ENCODE measurements at regions not wholly inside any gene's neighbourhood (a gene's known extent, or its start where the extent isn't known, plus 50 kb on each side); places are given as distances from the start of the nearest gene placed in this dataset.

- H3K27me3 Mint-ChIP-seq: no peaks in the 10 kb centered on the region
- peaks cover 43% of the 10 kb centered on the region for H3K4me1 Mint-ChIP-seq (ENCODE audit: low read depth)
- H3K4me3 Mint-ChIP-seq: peak overlapping the region; percentile 90
- peak overlapping the region; percentile 94 for H3K27ac Mint-ChIP-seq
- H3K36me3 Mint-ChIP-seq (ENCODE audit: low read depth): peaks cover 2% of the 10 kb centered on the region
- no peaks in the 10 kb centered on the region for H3K9me3 Mint-ChIP-seq
- DNase-seq: no peak
Measured at GRCh38 chr2:134119117-134119712, 134.7 kb upstream of the MGAT5 start.

- H3K4me1 Mint-ChIP-seq (ENCODE audit: low read depth): peaks cover 50% of the 10 kb centered on the region
- H3K27me3 Mint-ChIP-seq: no peaks in the 10 kb centered on the region
- peaks cover 2% of the 10 kb centered on the region for H3K36me3 Mint-ChIP-seq (ENCODE audit: low read depth)
- peak overlapping the region; percentile 94 for H3K27ac Mint-ChIP-seq
- peak; percentile 88 for DNase-seq
- no peaks in the 10 kb centered on the region for H3K9me3 Mint-ChIP-seq
- H3K4me3 Mint-ChIP-seq: peak overlapping the region; percentile 90
Measured at GRCh38 chr2:134119713-134120405, 134.0 kb upstream of the MGAT5 start.

DNA sequence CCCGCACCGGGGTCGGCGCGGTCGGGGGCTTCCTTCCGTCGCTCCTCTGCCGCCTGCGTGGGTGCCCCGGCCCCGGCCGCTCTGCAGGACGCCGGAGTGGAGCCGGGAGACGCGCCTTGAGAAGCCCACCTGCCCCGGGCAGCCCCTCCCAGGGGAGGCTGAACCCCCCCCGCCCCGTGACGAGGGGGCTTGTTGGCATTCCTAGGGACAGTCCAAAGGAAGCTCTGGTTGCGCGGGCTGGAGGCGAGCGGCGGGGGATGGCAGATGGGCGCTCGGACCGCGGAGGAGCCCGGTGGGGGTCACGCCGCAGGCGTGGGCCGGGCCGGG is 133.5 kb upstream of the MGAT5 start:
- H3K27me3 Mint-ChIP-seq: no peaks in the 10 kb centered on the region
- peaks cover 5% of the 10 kb centered on the region for H3K36me3 Mint-ChIP-seq (ENCODE audit: low read depth)
- DNase-seq: no peak
- H3K27ac Mint-ChIP-seq: no peak overlapping the region
- peak overlapping the region; percentile 78 for H3K4me3 Mint-ChIP-seq
- no peaks in the 10 kb centered on the region for H3K9me3 Mint-ChIP-seq
- H3K4me1 Mint-ChIP-seq (ENCODE audit: low read depth): peaks cover 55% of the 10 kb centered on the region

GRCh38 chr2:134120733-134121630 is 132.9 kb upstream of the MGAT5 start:
- Mint-ChIP-seq H3K27ac (peak overlapping the region; percentile 79), H3K36me3 (ENCODE audit: low read depth) (peaks cover 8% of the 10 kb centered on the region), H3K9me3 (no peaks in the 10 kb centered on the region), H3K27me3 (no peaks in the 10 kb centered on the region), H3K4me3 (peak overlapping the region; percentile 78), H3K4me1 (ENCODE audit: low read depth) (peaks cover 61% of the 10 kb centered on the region)
- peak; percentile 78 for DNase-seq

DNA sequence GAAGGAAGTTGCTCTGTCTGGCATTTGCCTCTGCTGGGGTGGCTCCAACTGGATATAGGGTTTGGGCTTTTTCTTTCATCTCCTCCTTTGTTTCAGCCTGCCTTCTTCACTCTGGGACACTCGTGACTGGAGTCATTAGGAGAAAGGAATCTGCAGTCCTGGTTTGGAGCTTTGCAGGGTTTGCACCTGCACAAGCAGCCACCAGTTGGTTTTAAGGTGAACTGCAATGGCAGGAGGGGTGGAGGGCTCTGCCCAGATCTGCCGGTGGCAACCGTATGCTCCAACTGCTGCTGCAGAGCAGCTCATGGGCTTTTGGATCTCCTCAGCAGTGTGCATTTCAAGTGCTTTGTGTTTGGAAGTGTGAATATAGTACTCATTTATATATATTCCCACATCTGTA is 131.3 kb upstream of the MGAT5 start:
- no peak overlapping the region for H3K27ac Mint-ChIP-seq

DNA sequence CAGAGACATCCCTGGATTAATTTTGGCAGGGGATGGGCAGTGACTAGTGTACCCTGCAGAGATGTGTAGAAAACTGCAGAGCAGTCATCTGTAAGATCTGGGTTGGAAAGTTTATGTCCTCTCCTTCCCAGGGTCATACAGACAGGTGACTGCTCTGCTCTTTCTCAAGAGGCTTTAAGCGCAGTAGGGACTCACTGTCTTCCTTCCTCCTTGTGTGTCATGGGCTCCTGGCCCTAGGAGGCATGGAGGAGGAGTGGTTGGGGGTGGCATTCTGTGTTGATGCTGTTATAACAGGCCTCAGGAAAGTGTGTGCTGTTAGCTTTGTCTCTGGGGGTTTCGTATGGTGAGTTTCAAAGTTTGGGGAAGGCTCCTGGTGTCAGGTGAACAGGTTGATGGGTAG is 130.5 kb upstream of the MGAT5 start:
- no peaks in the 10 kb centered on the region for H3K27me3 Mint-ChIP-seq
- DNase-seq: no peak
- H3K27ac Mint-ChIP-seq: no peak overlapping the region

More for the DNA sequence above, 131.3 kb upstream of the MGAT5 start:
- Mint-ChIP-seq H3K9me3 (no peaks in the 10 kb centered on the region), H3K4me1 (ENCODE audit: low read depth) (peaks cover 77% of the 10 kb centered on the region), H3K4me3 (peak overlapping the region; percentile 78), H3K36me3 (ENCODE audit: low read depth) (peaks cover 11% of the 10 kb centered on the region), H3K27me3 (no peaks in the 10 kb centered on the region)
- DNase-seq: no peak

GRCh38 chr2:134124047-134124753 is 129.7 kb upstream of the MGAT5 start:
- Mint-ChIP-seq H3K27me3 (no peaks in the 10 kb centered on the region), H3K4me3 (no peak overlapping the region), H3K9me3 (no peaks in the 10 kb centered on the region), H3K36me3 (ENCODE audit: low read depth) (peaks cover 11% of the 10 kb centered on the region), H3K4me1 (ENCODE audit: low read depth) (peaks cover 82% of the 10 kb centered on the region), H3K27ac (no peak overlapping the region)
- DNase-seq: no peak

More for the DNA sequence above, 130.5 kb upstream of the MGAT5 start:
- H3K4me3 Mint-ChIP-seq: no peak overlapping the region
- H3K4me1 Mint-ChIP-seq (ENCODE audit: low read depth): peaks cover 84% of the 10 kb centered on the region
- peaks cover 11% of the 10 kb centered on the region for H3K36me3 Mint-ChIP-seq (ENCODE audit: low read depth)
- no peaks in the 10 kb centered on the region for H3K9me3 Mint-ChIP-seq

DNA sequence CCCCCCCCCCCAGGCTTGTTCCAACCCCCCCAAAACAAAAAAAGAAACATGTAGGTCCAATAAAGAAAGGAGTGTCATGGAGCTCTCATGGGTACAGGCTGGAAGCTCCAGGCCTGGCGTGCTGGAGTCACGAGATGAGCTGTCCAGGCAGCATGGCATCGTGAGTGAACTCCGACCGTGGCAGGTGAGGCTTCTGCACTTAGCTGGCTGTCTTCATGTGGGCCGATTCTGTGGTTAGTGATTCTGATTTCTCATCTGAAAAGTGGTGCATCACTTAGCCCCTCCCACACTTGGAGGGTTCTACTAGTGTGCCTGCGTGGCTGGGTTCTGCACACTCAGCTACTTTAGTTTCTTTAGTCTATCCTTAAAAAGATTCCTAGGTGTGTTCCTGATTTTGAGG is 126.4 kb upstream of the MGAT5 start:
- no peaks in the 10 kb centered on the region for H3K9me3 Mint-ChIP-seq
- peak overlapping the region; percentile 74 for H3K27ac Mint-ChIP-seq
- peak overlapping the region; percentile 21 for H3K4me3 Mint-ChIP-seq
- peaks cover 84% of the 10 kb centered on the region for H3K4me1 Mint-ChIP-seq (ENCODE audit: low read depth)
- peak; percentile 72 for DNase-seq
- H3K36me3 Mint-ChIP-seq (ENCODE audit: low read depth): peaks cover 32% of the 10 kb centered on the region
- H3K27me3 Mint-ChIP-seq: no peaks in the 10 kb centered on the region

DNA sequence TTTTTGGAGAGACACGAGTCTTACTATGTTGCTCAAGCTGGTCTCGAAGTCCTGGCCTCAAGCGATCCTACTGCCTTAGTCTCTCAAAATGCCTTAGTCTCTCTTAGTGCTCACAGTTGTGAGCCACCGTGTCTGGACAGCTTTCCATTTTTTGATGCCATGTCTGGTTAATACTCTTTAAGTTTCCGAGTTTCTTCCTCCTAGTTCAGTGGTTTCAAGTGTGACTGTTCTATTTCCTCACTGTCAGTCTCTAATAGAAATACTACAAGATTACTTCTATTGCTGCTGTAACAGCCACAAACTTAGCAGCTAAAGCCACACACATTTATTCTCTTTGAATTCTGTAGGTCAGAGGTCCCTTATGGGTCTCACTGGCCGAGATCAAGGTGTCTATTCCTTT is 125.1 kb upstream of the MGAT5 start:
- Mint-ChIP-seq H3K27ac (no peak overlapping the region), H3K27me3 (no peaks in the 10 kb centered on the region), H3K4me3 (no peak overlapping the region), H3K4me1 (ENCODE audit: low read depth) (peaks cover 83% of the 10 kb centered on the region), H3K36me3 (ENCODE audit: low read depth) (peaks cover 34% of the 10 kb centered on the region), H3K9me3 (no peaks in the 10 kb centered on the region)
- DNase-seq: no peak

GRCh38 chr2:134129900-134130537 is 123.9 kb upstream of the MGAT5 start:
- H3K4me1 Mint-ChIP-seq (ENCODE audit: low read depth): peaks cover 81% of the 10 kb centered on the region
- H3K4me3 Mint-ChIP-seq: no peak overlapping the region
- DNase-seq: no peak
- no peak overlapping the region for H3K27ac Mint-ChIP-seq
- peaks cover 34% of the 10 kb centered on the region for H3K36me3 Mint-ChIP-seq (ENCODE audit: low read depth)
- H3K27me3 Mint-ChIP-seq: no peaks in the 10 kb centered on the region
- no peaks in the 10 kb centered on the region for H3K9me3 Mint-ChIP-seq

GRCh38 chr2:134131681-134132489 is 122.0 kb upstream of the MGAT5 start:
- H3K4me1 Mint-ChIP-seq (ENCODE audit: low read depth): peaks cover 76% of the 10 kb centered on the region
- no peaks in the 10 kb centered on the region for H3K9me3 Mint-ChIP-seq
- DNase-seq: no peak
- no peak overlapping the region for H3K27ac Mint-ChIP-seq
- peaks cover 31% of the 10 kb centered on the region for H3K36me3 Mint-ChIP-seq (ENCODE audit: low read depth)
- H3K4me3 Mint-ChIP-seq: no peak overlapping the region
- no peaks in the 10 kb centered on the region for H3K27me3 Mint-ChIP-seq

- Mint-ChIP-seq H3K27ac (no peak overlapping the region), H3K4me1 (ENCODE audit: low read depth) (peaks cover 76% of the 10 kb centered on the region), H3K36me3 (ENCODE audit: low read depth) (peaks cover 31% of the 10 kb centered on the region), H3K27me3 (no peaks in the 10 kb centered on the region), H3K9me3 (no peaks in the 10 kb centered on the region), H3K4me3 (no peak overlapping the region)
- DNase-seq: no peak
Measured at GRCh38 chr2:134132490-134132857, 121.4 kb upstream of the MGAT5 start.

DNA sequence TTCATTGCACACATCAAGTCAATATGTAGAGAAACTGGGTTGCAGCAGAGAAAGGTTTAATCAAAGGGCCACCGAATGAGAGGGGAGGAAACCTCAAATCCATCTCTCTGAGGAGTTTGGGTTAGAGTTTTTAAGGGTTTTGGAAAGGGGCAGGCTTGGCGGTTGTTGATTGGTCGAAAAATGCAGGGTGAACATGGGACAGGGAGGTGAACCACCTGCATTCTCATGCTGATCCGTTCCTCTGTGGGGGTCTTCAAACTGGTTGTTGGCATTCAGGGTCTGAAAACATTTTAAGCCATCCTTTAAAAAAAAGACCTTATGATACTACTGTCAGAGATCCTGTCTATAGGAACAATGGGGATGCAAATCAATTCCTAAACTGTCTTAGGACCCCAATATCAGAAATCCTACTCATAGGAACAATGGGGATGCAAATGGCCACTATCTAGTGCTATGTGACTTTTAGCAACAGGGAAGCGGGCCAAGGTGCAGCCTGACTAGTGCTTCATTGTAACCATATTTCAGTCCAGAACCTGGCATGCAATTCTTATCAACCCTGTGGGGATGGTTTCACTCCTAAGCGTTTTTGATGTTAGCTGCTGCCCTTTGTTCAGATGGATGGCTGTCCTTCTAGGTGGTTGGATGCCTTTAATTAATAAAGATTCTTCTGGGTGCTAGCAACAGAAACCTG is 120.1 kb upstream of the MGAT5 start:
- no peaks in the 10 kb centered on the region for H3K27me3 Mint-ChIP-seq
- H3K36me3 Mint-ChIP-seq (ENCODE audit: low read depth): peaks cover 37% of the 10 kb centered on the region
- peaks cover 78% of the 10 kb centered on the region for H3K4me1 Mint-ChIP-seq (ENCODE audit: low read depth)
- no peaks in the 10 kb centered on the region for H3K9me3 Mint-ChIP-seq
- H3K4me3 Mint-ChIP-seq: no peak overlapping the region
- no peak overlapping the region for H3K27ac Mint-ChIP-seq
- DNase-seq: no peak
